ENCODE measurements at regions not wholly inside any gene's neighbourhood (a gene's known extent, or its start where the extent isn't known, plus 50 kb on each side); places are given as distances from the start of the nearest gene placed in this dataset.

GRCh38 chr15:97576929-97577645 lies 383.4 kb upstream of the ARRDC4 start:
- Histone ChIP-seq H3K9me2 (replicated peaks; ENCODE audit: control insufficient read depth, low read length) (no peaks in the 10 kb centered on the region), H3K4me3 (ENCODE audit: low read length) (no peak overlapping the region), H3K9me3 (ENCODE audit: control insufficient read depth, insufficient read depth, low read length) (no peaks in the 10 kb centered on the region), H3K36me3 (ENCODE audit: control insufficient read depth, low read length) (no peaks in the 10 kb centered on the region), H4K20me1 (ENCODE audit: control insufficient read depth, insufficient read depth, low read depth, low read length) (no peaks in the 10 kb centered on the region), H3K4me2 (ENCODE audit: low read length) (no peak overlapping the region), H3K79me2 (ENCODE audit: control insufficient read depth, low read length) (no peaks in the 10 kb centered on the region), H3K4me1 (ENCODE audit: control insufficient read depth, low read length) (no peaks in the 10 kb centered on the region), H3F3A (ENCODE audit: control insufficient read depth, insufficient read depth) (no peaks in the 10 kb centered on the region), H3K27ac (ENCODE audit: low read depth, low read length) (no peak overlapping the region), H3K27me3 (ENCODE audit: control insufficient read depth, low read length) (no peaks in the 10 kb centered on the region)
- TF ChIP-seq EZH2phosphoT487 (IDR thresholded peaks at IDR 0.05; ENCODE audit: borderline replicate concordance, low read length), result no peak
- TF ChIP-seq, protein P1, sequence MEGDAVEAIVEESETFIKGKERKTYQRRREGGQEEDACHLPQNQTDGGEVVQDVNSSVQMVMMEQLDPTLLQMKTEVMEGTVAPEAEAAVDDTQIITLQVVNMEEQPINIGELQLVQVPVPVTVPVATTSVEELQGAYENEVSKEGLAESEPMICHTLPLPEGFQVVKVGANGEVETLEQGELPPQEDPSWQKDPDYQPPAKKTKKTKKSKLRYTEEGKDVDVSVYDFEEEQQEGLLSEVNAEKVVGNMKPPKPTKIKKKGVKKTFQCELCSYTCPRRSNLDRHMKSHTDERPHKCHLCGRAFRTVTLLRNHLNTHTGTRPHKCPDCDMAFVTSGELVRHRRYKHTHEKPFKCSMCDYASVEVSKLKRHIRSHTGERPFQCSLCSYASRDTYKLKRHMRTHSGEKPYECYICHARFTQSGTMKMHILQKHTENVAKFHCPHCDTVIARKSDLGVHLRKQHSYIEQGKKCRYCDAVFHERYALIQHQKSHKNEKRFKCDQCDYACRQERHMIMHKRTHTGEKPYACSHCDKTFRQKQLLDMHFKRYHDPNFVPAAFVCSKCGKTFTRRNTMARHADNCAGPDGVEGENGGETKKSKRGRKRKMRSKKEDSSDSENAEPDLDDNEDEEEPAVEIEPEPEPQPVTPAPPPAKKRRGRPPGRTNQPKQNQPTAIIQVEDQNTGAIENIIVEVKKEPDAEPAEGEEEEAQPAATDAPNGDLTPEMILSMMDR (IDR thresholded peaks at IDR 0.05; ENCODE audit: low read depth, low read length, poor library complexity, severe bottlenecking), result no peak

GRCh38 chr15:97585408-97585807 lies 375.1 kb upstream of the ARRDC4 start:
- no peaks in the 10 kb centered on the region for H4K20me1 ChIP-seq (ENCODE audit: control insufficient read depth, insufficient read depth, low read depth, low read length)
- no peak overlapping the region for H3K27ac ChIP-seq (ENCODE audit: low read depth, low read length)
- H3K4me2 ChIP-seq (ENCODE audit: low read length), result no peak overlapping the region
- H3K9me2 ChIP-seq (replicated peaks; ENCODE audit: control insufficient read depth, low read length), result no peaks in the 10 kb centered on the region
- no peaks in the 10 kb centered on the region for H3K79me2 ChIP-seq (ENCODE audit: control insufficient read depth, low read length)
- H3K27me3 ChIP-seq (ENCODE audit: control insufficient read depth, low read length), result no peaks in the 10 kb centered on the region
- TF ChIP-seq EZH2phosphoT487 (IDR thresholded peaks at IDR 0.05; ENCODE audit: borderline replicate concordance, low read length), result no peak
- TF ChIP-seq, protein P1 (IDR thresholded peaks at IDR 0.05; ENCODE audit: low read depth, low read length, poor library complexity, severe bottlenecking), result no peak
- no peaks in the 10 kb centered on the region for H3F3A ChIP-seq (ENCODE audit: control insufficient read depth, insufficient read depth)
- no peak overlapping the region for H3K4me3 ChIP-seq (ENCODE audit: low read length)
- peaks cover 6% of the 10 kb centered on the region; the same call in 1 of the 2 replicates for H3K9me3 ChIP-seq (ENCODE audit: control insufficient read depth, insufficient read depth, low read length)
- H3K36me3 ChIP-seq (ENCODE audit: control insufficient read depth, low read length), result no peaks in the 10 kb centered on the region
- H3K4me1 ChIP-seq (ENCODE audit: control insufficient read depth, low read length), result no peaks in the 10 kb centered on the region

- no peaks in the 10 kb centered on the region; the same call in 1 of the 2 replicates for H3K9me3 ChIP-seq (ENCODE audit: control insufficient read depth, insufficient read depth, low read length)
- H3K4me3 ChIP-seq (ENCODE audit: low read length), result no peak overlapping the region
- H3F3A ChIP-seq (ENCODE audit: control insufficient read depth, insufficient read depth), result no peaks in the 10 kb centered on the region
- H3K27ac ChIP-seq (ENCODE audit: low read depth, low read length), result no peak overlapping the region
- no peaks in the 10 kb centered on the region for H4K20me1 ChIP-seq (ENCODE audit: control insufficient read depth, insufficient read depth, low read depth, low read length)
- no peaks in the 10 kb centered on the region for H3K4me1 ChIP-seq (ENCODE audit: control insufficient read depth, low read length)
- no peak overlapping the region for H3K4me2 ChIP-seq (ENCODE audit: low read length)
- H3K79me2 ChIP-seq (ENCODE audit: control insufficient read depth, low read length), result no peaks in the 10 kb centered on the region
- TF ChIP-seq, protein P1 (IDR thresholded peaks at IDR 0.05; ENCODE audit: low read depth, low read length, poor library complexity, severe bottlenecking), result no peak
- TF ChIP-seq EZH2phosphoT487 (IDR thresholded peaks at IDR 0.05; ENCODE audit: borderline replicate concordance, low read length), result no peak
- H3K27me3 ChIP-seq (ENCODE audit: control insufficient read depth, low read length), result no peaks in the 10 kb centered on the region
- no peaks in the 10 kb centered on the region for H3K9me2 ChIP-seq (replicated peaks; ENCODE audit: control insufficient read depth, low read length)
- no peaks in the 10 kb centered on the region for H3K36me3 ChIP-seq (ENCODE audit: control insufficient read depth, low read length)
Measured at GRCh38 chr15:97592778-97593177, 367.7 kb upstream of the ARRDC4 start.
